Neural crest cell (in vitro differentiated cells): ENCODE measurements at regions not wholly inside any gene's neighbourhood (a gene's known extent, or its start where the extent isn't known, plus 50 kb on each side); places are given as distances from the start of the nearest gene placed in this dataset.
"Not testable (repeated sequence)": the region's sequence is repeated elsewhere in the genome, so short reads cannot be mapped to it uniquely, and the experiment has no call there.

ENCODE experiments used
- DNase-seq: peaks from one replicate; pipeline ENCODE4 v3.0.0; 2021; ENCODE audit warnings: low read depth, mixed read lengths, low spot score
- H3K27ac Mint-ChIP-seq: one replicate; pipeline ENCODE4 v1.8.0; 2021; ENCODE audit warnings: mild to moderate bottlenecking, mixed read lengths; ENCODE audit not compliant: unreplicated experiment
- H3K27me3 Mint-ChIP-seq: 2 replicates; pipeline ENCODE4 v1.8.0; 2021; ENCODE audit warnings: low read depth, mild to moderate bottlenecking, mixed read lengths
- H3K36me3 Mint-ChIP-seq: 2 replicates; pipeline ENCODE4 v1.8.0; 2021; ENCODE audit warnings: low read depth, mild to moderate bottlenecking, mixed read lengths
- H3K4me1 Mint-ChIP-seq: 2 replicates; pipeline ENCODE4 v1.8.0; 2021; ENCODE audit warnings: mixed read lengths
- H3K4me3 Mint-ChIP-seq: one replicate; pipeline ENCODE4 v1.8.0; 2021; ENCODE audit warnings: mild to moderate bottlenecking, mixed read lengths
- H3K9me3 Mint-ChIP-seq: 2 replicates; pipeline ENCODE4 v1.8.0; 2021; ENCODE audit warnings: mixed read lengths
- TF ChIP-seq, protein P1 (sequence below): fragments of 200-600 bp; sonication (generic); conservative IDR thresholded peaks from 2 replicates; pipeline ENCODE4 v1.5.0; 2021; ENCODE audit warnings: antibody characterized with exemption, mild to moderate bottlenecking

DNA sequence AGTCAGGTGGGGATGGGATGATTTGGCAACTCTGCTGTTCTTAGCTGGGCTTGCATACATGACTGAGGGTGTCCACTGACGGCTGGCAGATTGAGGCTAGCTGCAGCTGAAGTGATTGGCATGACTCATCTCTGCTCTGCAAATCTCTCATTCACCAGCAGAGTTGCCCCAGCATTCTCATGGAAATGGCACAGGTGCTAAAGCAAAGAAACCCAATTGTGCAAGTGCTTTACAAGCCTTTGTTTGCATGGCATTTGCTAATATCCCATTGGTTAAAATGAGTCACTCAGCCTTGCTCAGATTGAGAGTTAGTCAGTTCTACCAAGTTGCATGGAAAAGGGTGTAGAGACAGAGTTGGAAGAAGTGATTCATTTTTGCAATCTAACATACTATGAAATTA is 389.7 kb upstream of the FAR2 start:
- Mint-ChIP-seq H3K27ac (peak overlapping the region; percentile 88), H3K4me1 (peaks cover 6% of the 10 kb centered on the region), H3K9me3 (peaks cover 22% of the 10 kb centered on the region), H3K27me3 (no peaks in the 10 kb centered on the region), H3K36me3 (peaks cover 15% of the 10 kb centered on the region), H3K4me3 (no peak overlapping the region)
- TF ChIP-seq, protein P1, sequence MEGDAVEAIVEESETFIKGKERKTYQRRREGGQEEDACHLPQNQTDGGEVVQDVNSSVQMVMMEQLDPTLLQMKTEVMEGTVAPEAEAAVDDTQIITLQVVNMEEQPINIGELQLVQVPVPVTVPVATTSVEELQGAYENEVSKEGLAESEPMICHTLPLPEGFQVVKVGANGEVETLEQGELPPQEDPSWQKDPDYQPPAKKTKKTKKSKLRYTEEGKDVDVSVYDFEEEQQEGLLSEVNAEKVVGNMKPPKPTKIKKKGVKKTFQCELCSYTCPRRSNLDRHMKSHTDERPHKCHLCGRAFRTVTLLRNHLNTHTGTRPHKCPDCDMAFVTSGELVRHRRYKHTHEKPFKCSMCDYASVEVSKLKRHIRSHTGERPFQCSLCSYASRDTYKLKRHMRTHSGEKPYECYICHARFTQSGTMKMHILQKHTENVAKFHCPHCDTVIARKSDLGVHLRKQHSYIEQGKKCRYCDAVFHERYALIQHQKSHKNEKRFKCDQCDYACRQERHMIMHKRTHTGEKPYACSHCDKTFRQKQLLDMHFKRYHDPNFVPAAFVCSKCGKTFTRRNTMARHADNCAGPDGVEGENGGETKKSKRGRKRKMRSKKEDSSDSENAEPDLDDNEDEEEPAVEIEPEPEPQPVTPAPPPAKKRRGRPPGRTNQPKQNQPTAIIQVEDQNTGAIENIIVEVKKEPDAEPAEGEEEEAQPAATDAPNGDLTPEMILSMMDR: no peak
- DNase-seq: no peak

DNA sequence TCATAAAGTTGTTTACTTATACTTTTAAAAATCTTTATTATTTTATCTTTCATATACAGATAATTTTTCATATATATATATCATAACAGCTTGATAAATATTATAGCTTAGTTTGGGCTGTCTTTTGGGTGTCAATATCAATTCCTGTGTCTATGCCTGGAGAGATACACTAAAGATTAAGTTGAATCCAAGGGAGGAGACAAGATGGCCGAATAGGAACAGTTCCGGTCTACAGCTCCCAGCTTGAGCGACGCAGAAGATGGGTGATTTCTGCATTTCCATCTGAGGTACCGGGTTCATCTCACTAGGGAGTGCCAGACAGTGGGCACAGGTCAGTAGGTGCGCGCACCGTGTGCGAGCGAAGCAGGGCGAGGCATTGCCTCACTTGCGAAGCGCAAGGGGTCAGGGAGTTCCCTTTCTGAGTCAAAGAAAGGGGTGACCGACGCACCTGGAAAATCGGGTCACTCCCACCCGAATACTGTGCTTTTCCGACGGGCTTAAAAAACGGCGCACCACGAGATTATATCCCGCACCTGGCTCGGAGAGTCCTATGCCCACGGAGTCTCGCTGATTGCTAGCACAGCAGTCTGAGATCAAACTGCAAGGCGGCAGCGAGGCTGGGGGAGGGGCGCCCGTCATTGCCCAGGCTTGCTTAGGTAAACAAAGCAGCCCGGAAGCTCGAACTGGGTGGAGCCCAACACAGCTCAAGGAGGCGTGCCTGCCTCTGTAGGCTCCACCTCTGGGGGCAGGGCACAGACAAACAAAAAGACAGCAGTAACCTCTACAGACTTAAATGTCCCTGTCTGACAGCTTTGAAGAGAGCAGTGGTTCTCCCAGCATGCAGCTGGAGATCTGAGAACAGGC is 388.8 kb upstream of the FAR2 start:
- H3K4me1 Mint-ChIP-seq, H3K27me3 Mint-ChIP-seq, DNase-seq, H3K4me3 Mint-ChIP-seq: not testable (repeated sequence)
- Mint-ChIP-seq H3K36me3 (peaks cover 16% of the 10 kb centered on the region), H3K9me3 (peaks cover 21% of the 10 kb centered on the region), H3K27ac (peak overlapping the region; percentile 35)

DNA sequence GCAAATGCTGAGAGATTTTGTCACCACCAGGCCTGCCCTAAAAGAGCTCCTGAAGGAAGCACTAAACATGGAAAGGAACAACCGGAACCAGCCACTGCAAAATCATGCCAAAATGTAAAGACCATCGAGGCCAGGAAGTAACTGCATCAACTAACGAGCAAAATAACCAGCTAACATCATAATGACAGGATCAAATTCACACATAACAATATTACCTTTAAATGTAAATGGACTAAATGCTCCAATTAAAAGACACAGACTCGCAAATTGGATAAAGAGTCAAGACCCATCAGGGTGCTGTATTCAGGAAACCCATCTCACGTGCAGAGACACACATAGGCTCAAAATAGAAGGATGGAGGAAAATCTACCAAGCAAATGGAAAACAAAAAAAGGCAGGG is 387.2 kb upstream of the FAR2 start:
- not testable (repeated sequence) for H3K27me3 Mint-ChIP-seq, H3K9me3 Mint-ChIP-seq, H3K4me3 Mint-ChIP-seq, DNase-seq, H3K27ac Mint-ChIP-seq, H3K36me3 Mint-ChIP-seq
- H3K4me1 Mint-ChIP-seq: peaks cover 14% of the 10 kb centered on the region

DNA sequence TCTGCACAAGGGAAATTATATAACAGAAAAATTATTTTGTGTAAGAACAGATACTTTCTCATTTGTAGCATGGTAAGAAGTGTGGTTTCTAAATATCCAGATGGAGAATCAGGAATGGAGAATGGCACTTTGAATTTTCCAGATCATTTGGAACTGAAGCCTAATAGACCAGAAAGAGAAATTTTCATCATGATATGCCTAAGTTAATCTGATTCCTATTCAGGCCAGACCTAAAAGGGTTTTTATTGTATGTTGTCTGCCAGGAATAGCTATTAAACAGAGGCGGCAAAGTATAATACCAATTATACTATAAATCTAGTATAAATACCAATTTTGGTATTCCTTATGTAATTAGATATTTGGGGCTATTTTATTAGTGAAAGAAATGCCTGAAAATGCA is 382.7 kb upstream of the FAR2 start:
- Mint-ChIP-seq H3K4me3 (no peak overlapping the region), H3K4me1 (peaks cover 35% of the 10 kb centered on the region), H3K27ac (no peak overlapping the region), H3K27me3 (no peaks in the 10 kb centered on the region), H3K9me3 (peaks cover 6% of the 10 kb centered on the region), H3K36me3 (peaks cover 2% of the 10 kb centered on the region)
- no peak for DNase-seq
- TF ChIP-seq, protein P1: no peak

DNA sequence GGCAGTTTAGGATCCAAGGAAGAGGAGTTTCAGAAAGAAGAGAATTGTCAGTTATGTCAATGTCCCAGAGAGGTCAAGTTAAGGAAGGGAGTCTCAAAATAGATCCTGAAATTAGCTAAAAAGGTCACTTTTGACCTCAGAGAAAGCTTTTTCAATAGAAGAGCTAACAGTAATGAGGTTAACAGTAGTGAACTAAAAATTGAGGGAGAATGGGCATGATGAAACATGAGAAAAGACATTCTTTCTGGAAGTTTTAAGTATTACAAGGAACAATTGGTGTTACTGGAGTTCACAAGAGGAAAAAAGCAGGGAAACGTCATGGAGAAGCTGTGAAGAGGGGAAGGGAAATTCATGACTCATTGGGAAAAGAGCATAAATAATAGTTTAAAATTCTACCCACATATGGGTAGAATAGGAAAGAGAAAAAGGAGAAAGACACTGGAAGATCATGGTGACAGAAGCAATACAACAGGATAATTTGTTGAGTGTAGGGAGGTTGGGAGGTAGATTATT is 381.2 kb upstream of the FAR2 start:
- peaks cover 6% of the 10 kb centered on the region for H3K9me3 Mint-ChIP-seq
- H3K4me1 Mint-ChIP-seq: peaks cover 35% of the 10 kb centered on the region
- H3K27me3 Mint-ChIP-seq: no peaks in the 10 kb centered on the region
- no peak for DNase-seq
- H3K36me3 Mint-ChIP-seq: peaks cover 2% of the 10 kb centered on the region
- H3K4me3 Mint-ChIP-seq: no peak overlapping the region
- TF ChIP-seq, protein P1: no peak
- H3K27ac Mint-ChIP-seq: peak overlapping the region; percentile 1

DNA sequence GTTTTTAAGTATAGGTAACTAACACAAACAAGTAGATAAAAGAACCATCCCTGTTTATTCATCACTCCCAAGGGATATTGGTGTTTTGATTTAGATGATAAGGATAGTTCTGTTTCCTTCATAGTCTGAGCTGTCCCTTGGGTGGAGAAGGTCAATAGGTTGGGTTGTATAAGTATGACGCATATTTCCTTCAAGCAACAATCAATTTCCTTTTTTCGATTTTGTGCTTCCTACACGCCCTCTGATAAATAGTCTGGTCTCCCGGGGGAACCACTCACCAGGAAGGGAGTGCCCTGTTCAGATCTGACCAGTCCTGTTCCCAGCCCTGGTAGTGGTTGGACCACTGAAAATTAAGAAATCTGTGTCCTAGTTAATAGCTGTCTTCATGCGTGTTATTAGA is 378.8 kb upstream of the FAR2 start:
- Mint-ChIP-seq H3K9me3 (peaks cover 6% of the 10 kb centered on the region), H3K27ac (no peak overlapping the region), H3K27me3 (no peaks in the 10 kb centered on the region), H3K4me1 (peaks cover 35% of the 10 kb centered on the region), H3K36me3 (peaks cover under 1% of the 10 kb centered on the region), H3K4me3 (no peak overlapping the region)
- no peak for DNase-seq
- TF ChIP-seq, protein P1: no peak
